Endodermal cell (in vitro differentiated cells): ENCODE measurements at regions not wholly inside any gene's neighbourhood (a gene's known extent, or its start where the extent isn't known, plus 50 kb on each side); places are given as distances from the start of the nearest gene placed in this dataset.
"Not testable (repeated sequence)": the region's sequence is repeated elsewhere in the genome, so short reads cannot be mapped to it uniquely, and the experiment has no call there.

Experiments used
- DNase-seq: peaks from one replicate; pipeline ENCODE4 v3.0.0-alpha.2; 2017
- H3K27ac ChIP-seq: 2 replicates; pipeline ENCODE4 v1.5.1; 2013; ENCODE audit warnings: mild to moderate bottlenecking, low read depth, low read length, moderate library complexity
- H3K27me3 ChIP-seq: 2 replicates; pipeline ENCODE4 v1.6.1; 2013; ENCODE audit warnings: mild to moderate bottlenecking, low read length, moderate library complexity; ENCODE audit not compliant: insufficient read depth, control insufficient read depth, poor library complexity, severe bottlenecking
- H3K36me3 ChIP-seq: 2 replicates; pipeline ENCODE4 v1.7.0; 2013; ENCODE audit warnings: mild to moderate bottlenecking, low read length, moderate library complexity; ENCODE audit not compliant: control insufficient read depth, insufficient read depth
- H3K4me1 ChIP-seq: one replicate; pipeline ENCODE4 v1.7.0; 2013; ENCODE audit warnings: low read length; ENCODE audit not compliant: control insufficient read depth, insufficient read depth
- H3K4me3 ChIP-seq: 2 replicates; pipeline ENCODE4 v1.5.1; 2013; ENCODE audit warnings: mild to moderate bottlenecking, low read length, moderate library complexity
- H3K9ac ChIP-seq: 2 replicates; pipeline ENCODE4 v1.6.1; 2013; ENCODE audit warnings: mild to moderate bottlenecking, low read length, moderate library complexity; ENCODE audit not compliant: poor library complexity, severe bottlenecking; ENCODE audit errors: extremely low read depth
- H3K9me3 ChIP-seq: 2 replicates; pipeline ENCODE4 v1.6.1; 2013; ENCODE audit warnings: mild to moderate bottlenecking, low read length, moderate library complexity; ENCODE audit not compliant: control insufficient read depth
- H3K27ac Mint-ChIP-seq: 2 replicates; pipeline ENCODE4 v1.8.0; 2020; ENCODE audit warnings: mixed read lengths
- H3K27me3 Mint-ChIP-seq: 2 replicates; pipeline ENCODE4 v1.8.0; 2021; ENCODE audit warnings: mild to moderate bottlenecking, mixed read lengths; ENCODE audit not compliant: insufficient read depth
- H3K36me3 Mint-ChIP-seq: 2 replicates; pipeline ENCODE4 v1.8.0; 2020; ENCODE audit warnings: low read depth, mixed read lengths
- H3K4me1 Mint-ChIP-seq: 2 replicates; pipeline ENCODE4 v1.8.0; 2020; ENCODE audit warnings: mixed read lengths
- H3K4me3 Mint-ChIP-seq: 2 replicates; pipeline ENCODE4 v1.8.0; 2020; ENCODE audit warnings: mild to moderate bottlenecking, moderate library complexity, mixed read lengths
- H3K9me3 Mint-ChIP-seq: 2 replicates; pipeline ENCODE4 v1.8.0; 2020; ENCODE audit warnings: mild to moderate bottlenecking, mixed read lengths
- CTCF ChIP-seq: fragments of 200-600 bp; sonication (generic); conservative IDR thresholded peaks from 2 replicates; pipeline ENCODE4 v1.5.0; 2021; ENCODE audit warnings: antibody characterized with exemption, mild to moderate bottlenecking
- WGBS, 2 experiments: methylation state at CpG; one replicate each; pipeline versions ENCODE4 v1.1.5 to v1.1.7; 2013; ENCODE audit warnings: missing lambda C conversion rate in 2 of 2, mixed read lengths in 1 of 2; ENCODE audit not compliant: insufficient coverage in 1 of 2, insufficient read length in 1 of 2; 5-methylcytosine and 5-hydroxymethylcytosine counted together

GRCh38 chr4:83196921-83197320 lies 82.4 kb upstream of the PLAC8 start:
- H3K36me3 ChIP-seq: no peaks in the 10 kb centered on the region

GRCh38 chr4:83195269-83195668 lies 80.7 kb upstream of the PLAC8 start:
- H3K27me3 ChIP-seq: no peaks in the 10 kb centered on the region
- H3K36me3 Mint-ChIP-seq: no peaks in the 10 kb centered on the region
- no peaks in the 10 kb centered on the region for H3K36me3 ChIP-seq
- H3K9ac ChIP-seq: no peak overlapping the region
- H3K4me1 Mint-ChIP-seq: peaks cover 23% of the 10 kb centered on the region
- no peaks in the 10 kb centered on the region for H3K9me3 ChIP-seq
- no peaks in the 10 kb centered on the region for H3K4me1 ChIP-seq
- no peak overlapping the region for H3K4me3 Mint-ChIP-seq
- no peaks in the 10 kb centered on the region for H3K27me3 Mint-ChIP-seq
- no peak overlapping the region for H3K27ac Mint-ChIP-seq
- H3K4me3 ChIP-seq: no peak overlapping the region
- H3K27ac ChIP-seq: no peak overlapping the region
- TF ChIP-seq CTCF: no peak
- no peaks in the 10 kb centered on the region for H3K9me3 Mint-ChIP-seq
- no peak for DNase-seq
- WGBS, 2 experiments: 95% methylated on average over 3 of the region's 3 CpGs; no CpG with 5 or more reads in 1 of the 2 experiments

More at GRCh38 chr4:83196921-83197320, 82.4 kb upstream of the PLAC8 start:
- H3K27me3 Mint-ChIP-seq: no peaks in the 10 kb centered on the region
- no peak overlapping the region for H3K27ac Mint-ChIP-seq
- H3K4me1 Mint-ChIP-seq: peaks cover 23% of the 10 kb centered on the region
- H3K4me3 Mint-ChIP-seq: no peak overlapping the region
- H3K27me3 ChIP-seq: no peaks in the 10 kb centered on the region
- 87 to 95% methylated on average over 2 of the region's 2 CpGs for WGBS, 2 experiments
- no peaks in the 10 kb centered on the region for H3K36me3 Mint-ChIP-seq
- TF ChIP-seq CTCF: no peak
- no peak overlapping the region for H3K4me3 ChIP-seq
- no peaks in the 10 kb centered on the region for H3K4me1 ChIP-seq
- no peak for DNase-seq
- H3K27ac ChIP-seq: no peak overlapping the region
- H3K9ac ChIP-seq: no peak overlapping the region
- H3K9me3 ChIP-seq: no peaks in the 10 kb centered on the region
- no peaks in the 10 kb centered on the region for H3K9me3 Mint-ChIP-seq

- WGBS, 2 experiments: 69 to 76% methylated on average over 5 to 7 of the region's 7 CpGs
- not testable (repeated sequence) for H3K4me1 ChIP-seq
Observed at GRCh38 chr4:83194588-83194987, 80.1 kb upstream of the PLAC8 start.

GRCh38 chr4:83192634-83193033 lies 78.1 kb upstream of the PLAC8 start:
- TF ChIP-seq CTCF: no peak

More at GRCh38 chr4:83194588-83194987, 80.1 kb upstream of the PLAC8 start:
- DNase-seq, H3K36me3 Mint-ChIP-seq, H3K36me3 ChIP-seq, H3K27ac ChIP-seq, H3K9me3 ChIP-seq, H3K9ac ChIP-seq, H3K27me3 ChIP-seq, H3K9me3 Mint-ChIP-seq, H3K4me3 ChIP-seq, H3K4me3 Mint-ChIP-seq, H3K27me3 Mint-ChIP-seq, H3K27ac Mint-ChIP-seq: not testable (repeated sequence)
- peaks cover 28% of the 10 kb centered on the region for H3K4me1 Mint-ChIP-seq

More at GRCh38 chr4:83192634-83193033, 78.1 kb upstream of the PLAC8 start:
- Mint-ChIP-seq H3K36me3 (no peaks in the 10 kb centered on the region), H3K9me3 (peaks cover 1% of the 10 kb centered on the region), H3K4me3 (no peak overlapping the region), H3K27me3 (no peaks in the 10 kb centered on the region), H3K27ac (no peak overlapping the region), H3K4me1 (peaks cover 30% of the 10 kb centered on the region)
- Histone ChIP-seq H3K27ac (no peak overlapping the region), H3K9me3 (no peaks in the 10 kb centered on the region), H3K4me3 (no peak overlapping the region), H3K36me3 (no peaks in the 10 kb centered on the region), H3K4me1 (no peaks in the 10 kb centered on the region), H3K9ac (no peak overlapping the region), H3K27me3 (no peaks in the 10 kb centered on the region)
- no peak for DNase-seq
- 94% methylated on average over 6 of the region's 6 CpGs; no CpG with 5 or more reads in 1 of the 2 experiments for WGBS, 2 experiments
